B cell (primary cell): ENCODE measurements at regions not wholly inside any gene's neighbourhood (a gene's known extent, or its start where the extent isn't known, plus 50 kb on each side); places are given as distances from the start of the nearest gene placed in this dataset.
"Not testable (repeated sequence)": the region's sequence is repeated elsewhere in the genome, so short reads cannot be mapped to it uniquely, and the experiment has no call there.

ENCODE experiments used
- ATAC-seq: fragments of 200-7000 bp; cut with Tn5 transposase; one replicate; pipeline ENCODE4 v1.10.0; 2021; ENCODE audit warnings: low read depth, mild to moderate bottlenecking, moderate number of reproducible peaks, moderate library complexity
- CTCF ChIA-PET: fragments of 350-600 bp; sonication (Branson Sonifier 250); formaldehyde crosslinking; loops from one replicate; lab custom pipeline; 2021; ENCODE audit warnings: antibody characterized with exemption, inconsistent platforms; lab: Charles Lee
- POLR2A ChIA-PET: fragments of 350-600 bp; sonication (Branson Sonifier 250); formaldehyde crosslinking; loops from one replicate; lab custom pipeline; 2021; ENCODE audit warnings: antibody characterized with exemption; lab: Charles Lee
- DNase-seq: peaks from one replicate; pipeline ENCODE4 v3.0.0; 2013
- H2AFZ ChIP-seq: 2 replicates; pipeline ENCODE4 v1.6.1; 2012; ENCODE audit warnings: mild to moderate bottlenecking, low read depth, low read length; ENCODE audit not compliant: insufficient read depth, poor library complexity, severe bottlenecking
- H3K27ac ChIP-seq, 2 donors: 1 replicate in 1 of 2; 2 replicates in 1 of 2; pipeline ENCODE4 v1.5.1; 2012 to 2013; ENCODE audit warnings: low read length in 2 of 2, mild to moderate bottlenecking in 2 of 2, moderate library complexity in 1 of 2
- H3K27me3 ChIP-seq, 4 experiments: fragments of 200-600 bp in 1 of 4; sonication (generic) in 1 of 4; replicated peaks in 1 of 4; 1 replicate in 2 of 4; 2 replicates in 2 of 4; pipeline versions ENCODE4 v1.6.1 to v1.7.0; 2013 to 2016; ENCODE audit warnings: low read length in 3 of 4, mild to moderate bottlenecking in 2 of 4, mixed read lengths in 1 of 4, moderate library complexity in 1 of 4; ENCODE audit not compliant: insufficient read depth in 4 of 4, control insufficient read depth in 3 of 4; ENCODE audit errors: control extremely low read depth in 1 of 4
- H3K36me3 ChIP-seq, 2 experiments: replicated peaks in 1 of 2; 1 replicate in 1 of 2; 2 replicates in 1 of 2; pipeline versions ENCODE4 v1.6.1 to v1.7.1; 2013; ENCODE audit warnings: low read length in 1 of 2; ENCODE audit not compliant: insufficient read depth in 2 of 2, control insufficient read depth in 1 of 2; ENCODE audit errors: control extremely low read depth in 1 of 2, extremely low read depth in 1 of 2
- H3K4me1 ChIP-seq, 2 donors: fragments of 200-600 bp in 1 of 2; sonication (generic) in 1 of 2; 1 replicate in 1 of 2; 2 replicates in 1 of 2; pipeline versions ENCODE4 v1.5.1 to v1.6.1; 2013 to 2017; ENCODE audit warnings: low read length in 2 of 2; ENCODE audit not compliant: control insufficient read depth in 2 of 2, insufficient read depth in 2 of 2
- H3K4me2 ChIP-seq: replicated peaks from 2 replicates; pipeline ENCODE3; 2012; ENCODE audit warnings: mild to moderate bottlenecking, low read depth, low read length; ENCODE audit not compliant: poor library complexity, severe bottlenecking
- H3K4me3 ChIP-seq, 5 experiments: fragments of 200-600 bp in 1 of 5; sonication (generic) in 1 of 5; 1 replicate in 3 of 5; 2 replicates in 2 of 5; pipeline versions ENCODE4 v1.5.1 to v1.7.0; 2011 to 2016; ENCODE audit warnings: low read length in 4 of 5, mild to moderate bottlenecking in 4 of 5, low read depth in 2 of 5, control low read depth in 1 of 5, moderate library complexity in 1 of 5; ENCODE audit not compliant: insufficient read depth in 1 of 5; ENCODE audit errors: control extremely low read depth in 1 of 5, extremely low read depth in 1 of 5
- H3K79me2 ChIP-seq: fragments of 200-600 bp; sonication (generic); one replicate; pipeline ENCODE4 v1.6.0; 2016; ENCODE audit warnings: low read length; ENCODE audit not compliant: control insufficient read depth, insufficient read depth
- H3K9ac ChIP-seq: fragments of 200-600 bp; sonication (generic); 2 replicates; pipeline ENCODE4 v1.6.1; 2017; ENCODE audit warnings: mild to moderate bottlenecking, low read length, moderate library complexity
- H3K9me3 ChIP-seq, 3 donors: one replicate each; pipeline versions ENCODE4 v1.6.1 to v1.7.1; 2013; ENCODE audit warnings: low read length in 2 of 3; ENCODE audit not compliant: control insufficient read depth in 2 of 3, insufficient read depth in 1 of 3; ENCODE audit errors: control extremely low read depth in 1 of 3
- H4K20me1 ChIP-seq: 2 replicates; pipeline ENCODE4 v1.6.0; 2012; ENCODE audit warnings: mild to moderate bottlenecking, low read length; ENCODE audit not compliant: insufficient read depth, control insufficient read depth, poor library complexity, severe bottlenecking
- H3K27ac Mint-ChIP-seq: one replicate; pipeline ENCODE4 v1.8.0; 2021; ENCODE audit warnings: mixed read lengths
- H3K27me3 Mint-ChIP-seq: one replicate; pipeline ENCODE4 v1.8.0; 2021; ENCODE audit warnings: mixed read lengths
- H3K4me1 Mint-ChIP-seq: one replicate; pipeline ENCODE4 v1.8.0; 2021; ENCODE audit warnings: mixed read lengths
- H3K4me3 Mint-ChIP-seq: one replicate; pipeline ENCODE4 v1.8.0; 2021; ENCODE audit warnings: mixed read lengths
- H3K9me3 Mint-ChIP-seq: one replicate; pipeline ENCODE4 v1.8.0; 2022; ENCODE audit warnings: mixed read lengths; ENCODE audit not compliant: insufficient read depth
- EZH2 ChIP-seq: IDR thresholded peaks from 2 replicates; pipeline ENCODE4 v1.6.1; 2012; ENCODE audit warnings: borderline replicate concordance, low read depth, mild to moderate bottlenecking, moderate library complexity, low read length; ENCODE audit not compliant: insufficient read depth, poor library complexity, severe bottlenecking
- WGBS: methylation state at CpG from one replicate; pipeline ENCODE4 v1.1.5; 2013; ENCODE audit warnings: missing lambda C conversion rate; ENCODE audit not compliant: insufficient coverage; 5-methylcytosine and 5-hydroxymethylcytosine counted together
- intact Hi-C: fragments of 100-400 bp; cut with micrococcal nuclease; formaldehyde crosslinking; loops from one replicate; pipeline ENCODE4 v1.10.0; 2022
- TF ChIP-seq, protein P1 (sequence below): fragments of 200-600 bp; IDR thresholded peaks from one replicate; pipeline ENCODE4 v1.8.0; 2022; ENCODE audit warnings: antibody characterized with exemption, mild to moderate bottlenecking

DNA sequence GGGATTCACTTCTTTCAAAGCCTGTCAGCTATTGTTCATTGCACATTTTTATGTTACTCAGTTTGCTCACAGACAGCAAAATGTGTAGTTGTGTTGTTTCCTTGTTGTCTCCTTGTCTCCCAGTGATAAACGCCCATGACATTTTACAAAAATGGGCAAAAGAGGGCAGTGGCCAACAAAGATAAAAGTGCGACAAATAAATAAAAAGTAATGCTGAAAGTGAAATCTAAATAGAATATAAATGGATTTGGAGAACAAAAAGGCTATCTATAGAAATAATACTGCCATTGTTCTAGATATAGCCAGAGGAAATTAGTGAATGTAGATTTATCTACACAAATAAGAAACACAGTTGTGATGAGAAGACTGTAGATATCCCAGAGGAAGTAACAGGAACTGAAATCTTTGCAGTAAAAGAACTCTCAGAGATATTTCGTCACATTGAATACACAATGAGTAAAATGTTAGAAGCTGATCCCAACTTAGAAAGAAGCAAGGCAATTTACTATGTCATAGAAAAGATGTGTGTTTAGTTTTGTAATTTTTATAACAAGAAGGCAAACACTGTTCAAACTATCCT is 1186.2 kb upstream of the FAM98A start:
- Histone ChIP-seq H3K9me3 (no peaks in the 10 kb centered on the region), H3K27me3 (no peaks in the 10 kb centered on the region), H3K79me2 (no peaks in the 10 kb centered on the region), H3K4me2 (no peak overlapping the region), H3K4me3 (no peak overlapping the region), H3K27ac (no peak overlapping the region), H3K4me1 (no peaks in the 10 kb centered on the region), H4K20me1 (no peaks in the 10 kb centered on the region), H3K9ac (no peak overlapping the region), H2AFZ (no peak overlapping the region), H3K36me3 (no peaks in the 10 kb centered on the region)
- 90% methylated on average over 2 of the region's 3 CpGs for WGBS
- no peak overlapping the region for H3K27ac Mint-ChIP-seq
- ChIA-PET CTCF (no interaction called here), POLR2A (no interaction called here)
- ATAC-seq (no peak), DNase-seq (no peak)
- no peak overlapping the region for H3K4me3 Mint-ChIP-seq
- intact Hi-C loops = no loop called here
- H3K9me3 Mint-ChIP-seq = peaks cover 10% of the 10 kb centered on the region
- TF ChIP-seq, protein P1, sequence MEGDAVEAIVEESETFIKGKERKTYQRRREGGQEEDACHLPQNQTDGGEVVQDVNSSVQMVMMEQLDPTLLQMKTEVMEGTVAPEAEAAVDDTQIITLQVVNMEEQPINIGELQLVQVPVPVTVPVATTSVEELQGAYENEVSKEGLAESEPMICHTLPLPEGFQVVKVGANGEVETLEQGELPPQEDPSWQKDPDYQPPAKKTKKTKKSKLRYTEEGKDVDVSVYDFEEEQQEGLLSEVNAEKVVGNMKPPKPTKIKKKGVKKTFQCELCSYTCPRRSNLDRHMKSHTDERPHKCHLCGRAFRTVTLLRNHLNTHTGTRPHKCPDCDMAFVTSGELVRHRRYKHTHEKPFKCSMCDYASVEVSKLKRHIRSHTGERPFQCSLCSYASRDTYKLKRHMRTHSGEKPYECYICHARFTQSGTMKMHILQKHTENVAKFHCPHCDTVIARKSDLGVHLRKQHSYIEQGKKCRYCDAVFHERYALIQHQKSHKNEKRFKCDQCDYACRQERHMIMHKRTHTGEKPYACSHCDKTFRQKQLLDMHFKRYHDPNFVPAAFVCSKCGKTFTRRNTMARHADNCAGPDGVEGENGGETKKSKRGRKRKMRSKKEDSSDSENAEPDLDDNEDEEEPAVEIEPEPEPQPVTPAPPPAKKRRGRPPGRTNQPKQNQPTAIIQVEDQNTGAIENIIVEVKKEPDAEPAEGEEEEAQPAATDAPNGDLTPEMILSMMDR = no peak
- TF ChIP-seq EZH2 = no peak
- H3K27me3 Mint-ChIP-seq = no peaks in the 10 kb centered on the region
- H3K4me1 Mint-ChIP-seq = no peaks in the 10 kb centered on the region

DNA sequence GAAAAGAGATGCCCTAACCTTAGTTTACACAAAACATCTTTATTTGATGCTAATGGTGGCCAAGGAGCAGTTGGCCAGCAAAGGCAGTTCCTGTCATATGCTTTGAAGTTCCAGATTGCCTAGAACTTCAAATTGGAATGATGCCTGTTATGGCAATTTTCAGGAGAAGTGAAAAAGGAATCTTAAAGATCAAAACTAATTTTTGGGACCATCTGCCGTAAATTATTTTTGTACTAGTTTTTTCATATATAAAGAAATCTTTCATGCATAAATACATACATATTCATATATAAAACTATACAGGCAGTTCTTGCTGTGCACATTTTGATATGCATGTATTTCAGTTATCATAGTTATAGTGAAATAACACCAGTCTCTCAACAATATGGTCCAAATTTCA is 1185.6 kb upstream of the FAM98A start:
- no CpG with 5 or more reads among the region's 1 CpG for WGBS
- ChIA-PET CTCF (no interaction called here), POLR2A (no interaction called here)
- H3K4me3 Mint-ChIP-seq = no peak overlapping the region
- no peak overlapping the region for H3K27ac ChIP-seq
- no peaks in the 10 kb centered on the region for H3K4me1 Mint-ChIP-seq
- H3K27me3 ChIP-seq = no peaks in the 10 kb centered on the region
- TF ChIP-seq, protein P1 = no peak
- no peaks in the 10 kb centered on the region for H3K79me2 ChIP-seq
- H3K4me1 ChIP-seq = no peaks in the 10 kb centered on the region
- H3K9me3 ChIP-seq = no peaks in the 10 kb centered on the region
- H4K20me1 ChIP-seq = no peaks in the 10 kb centered on the region
- DNase-seq = no peak
- H2AFZ ChIP-seq = no peak overlapping the region
- H3K9me3 Mint-ChIP-seq = peaks cover 10% of the 10 kb centered on the region
- H3K4me2 ChIP-seq = no peak overlapping the region
- no peak overlapping the region for H3K27ac Mint-ChIP-seq
- no peaks in the 10 kb centered on the region for H3K36me3 ChIP-seq
- no peak overlapping the region for H3K9ac ChIP-seq
- H3K27me3 Mint-ChIP-seq = no peaks in the 10 kb centered on the region
- intact Hi-C loops = no loop called here
- no peak for ATAC-seq
- no peak overlapping the region for H3K4me3 ChIP-seq

DNA sequence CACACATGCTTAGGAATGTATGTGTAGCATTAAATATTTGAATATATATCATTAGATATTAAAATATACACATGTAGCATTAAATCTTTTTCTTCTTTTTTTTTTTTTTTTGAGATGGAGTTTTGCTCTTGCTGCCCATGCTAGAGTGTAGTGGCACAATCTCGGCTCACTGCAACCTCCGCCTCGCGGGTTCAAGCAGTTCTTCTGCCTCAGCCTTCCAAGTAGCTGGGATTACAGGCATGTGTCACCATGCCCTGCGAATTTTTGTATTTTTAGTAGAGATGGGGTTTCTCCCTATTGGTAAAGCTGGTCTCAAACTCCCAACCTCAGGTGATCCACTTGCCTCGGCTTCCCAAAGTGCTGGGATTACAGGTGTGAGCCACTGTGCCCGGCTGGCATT is 1151.6 kb upstream of the FAM98A start:
- H3K9me3 Mint-ChIP-seq, POLR2A ChIA-PET, H3K79me2 ChIP-seq, CTCF ChIA-PET, H3K27ac Mint-ChIP-seq, H3K4me3 ChIP-seq, H3K4me2 ChIP-seq, H3K27ac ChIP-seq, intact Hi-C loops, H3K27me3 Mint-ChIP-seq, H3K4me3 Mint-ChIP-seq, H3K27me3 ChIP-seq, DNase-seq, H3K9ac ChIP-seq, H3K4me1 Mint-ChIP-seq, H3K36me3 ChIP-seq, H4K20me1 ChIP-seq, H2AFZ ChIP-seq, H3K4me1 ChIP-seq, ATAC-seq, H3K9me3 ChIP-seq: not testable (repeated sequence)
- WGBS = 100% methylated on average over 4 of the region's 7 CpGs
